ENCODE measurements at regions not wholly inside any gene's neighbourhood (a gene's known extent, or its start where the extent isn't known, plus 50 kb on each side); places are given as distances from the start of the nearest gene placed in this dataset.
"Not testable (repeated sequence)": the region's sequence is repeated elsewhere in the genome, so short reads cannot be mapped to it uniquely, and the experiment has no call there.

- TF ChIP-seq POLR2A (IDR thresholded peaks at IDR 0.05; ENCODE audit: low read depth, low read length) (no peak), POLR2AphosphoS5 (IDR thresholded peaks at IDR 0.05; ENCODE audit: low read depth, low read length) (no peak), TAF1 (IDR thresholded peaks at IDR 0.05; ENCODE audit: borderline replicate concordance, low read depth, low read length) (no peak)
- DNase-seq (ENCODE audit: insufficient read length): no peak
- FAIRE-seq: no peak
Observed at GRCh38 chr4:82104578-82104977, 269.2 kb downstream of the HNRNPD start.

GRCh38 chr4:82099928-82100579 lies 273.7 kb downstream of the HNRNPD start:
- no peak for FAIRE-seq
- DNase-seq (ENCODE audit: insufficient read length): no peak
- TF ChIP-seq POLR2A (IDR thresholded peaks at IDR 0.05; ENCODE audit: low read depth, low read length) (no peak), POLR2AphosphoS5 (IDR thresholded peaks at IDR 0.05; ENCODE audit: low read depth, low read length) (no peak), TAF1 (IDR thresholded peaks at IDR 0.05; ENCODE audit: borderline replicate concordance, low read depth, low read length) (no peak)

GRCh38 chr4:82097504-82097903 lies 276.3 kb downstream of the HNRNPD start:
- no peak for TF ChIP-seq POLR2A (IDR thresholded peaks at IDR 0.05; ENCODE audit: low read depth, low read length)
- no peak for FAIRE-seq

DNA sequence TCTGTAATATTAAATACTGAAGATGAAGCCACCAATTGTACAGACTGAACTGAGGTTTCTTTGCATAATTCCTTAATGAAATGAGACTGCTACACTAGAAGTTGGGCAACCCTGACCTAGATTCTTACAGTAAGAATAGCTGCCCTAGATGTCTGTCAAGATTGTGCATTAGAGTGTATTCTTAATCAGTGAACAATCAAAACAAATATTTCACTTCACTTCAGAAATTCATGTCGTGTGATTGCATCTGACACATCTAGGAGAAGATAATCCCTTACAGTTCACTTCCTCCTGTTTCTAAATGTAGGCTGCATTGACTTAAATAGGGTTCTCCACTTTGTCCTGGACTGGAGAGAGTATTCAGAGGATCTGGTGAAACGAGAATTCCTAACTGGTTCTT lies 283.1 kb downstream of the HNRNPD start:
- no peak for FAIRE-seq
- DNase-seq (ENCODE audit: insufficient read length): no peak
- TF ChIP-seq TAF1 (IDR thresholded peaks at IDR 0.05; ENCODE audit: borderline replicate concordance, low read depth, low read length): no peak

More at GRCh38 chr4:82097504-82097903, 276.3 kb downstream of the HNRNPD start:
- no peak for DNase-seq (ENCODE audit: insufficient read length)

DNA sequence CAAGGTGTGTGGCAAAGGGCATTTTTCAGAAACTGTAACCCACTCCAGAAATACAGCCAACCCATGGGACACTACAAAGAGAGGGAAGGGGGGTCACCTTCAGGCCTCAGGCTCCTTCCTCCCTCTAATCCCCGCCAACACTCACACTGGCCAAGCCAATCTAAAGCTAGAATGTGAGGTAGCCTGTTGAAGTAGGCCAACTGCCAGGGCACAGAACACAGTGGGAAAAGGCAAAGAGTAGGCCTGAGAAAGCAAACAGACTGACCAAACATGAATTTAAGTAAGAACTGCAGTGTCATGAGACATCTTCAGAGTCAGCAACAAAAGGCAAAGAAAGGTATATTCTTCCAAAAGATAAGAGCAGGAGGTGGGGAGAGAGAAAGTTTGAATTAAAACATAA lies 289.0 kb downstream of the HNRNPD start:
- FAIRE-seq: no peak
- no peak for DNase-seq (ENCODE audit: insufficient read length)
- TF ChIP-seq POLR2AphosphoS5 (IDR thresholded peaks at IDR 0.05; ENCODE audit: low read depth, low read length) (no peak), TAF1 (IDR thresholded peaks at IDR 0.05; ENCODE audit: borderline replicate concordance, low read depth, low read length) (no peak), POLR2A (IDR thresholded peaks at IDR 0.05; ENCODE audit: low read depth, low read length) (no peak)

DNA sequence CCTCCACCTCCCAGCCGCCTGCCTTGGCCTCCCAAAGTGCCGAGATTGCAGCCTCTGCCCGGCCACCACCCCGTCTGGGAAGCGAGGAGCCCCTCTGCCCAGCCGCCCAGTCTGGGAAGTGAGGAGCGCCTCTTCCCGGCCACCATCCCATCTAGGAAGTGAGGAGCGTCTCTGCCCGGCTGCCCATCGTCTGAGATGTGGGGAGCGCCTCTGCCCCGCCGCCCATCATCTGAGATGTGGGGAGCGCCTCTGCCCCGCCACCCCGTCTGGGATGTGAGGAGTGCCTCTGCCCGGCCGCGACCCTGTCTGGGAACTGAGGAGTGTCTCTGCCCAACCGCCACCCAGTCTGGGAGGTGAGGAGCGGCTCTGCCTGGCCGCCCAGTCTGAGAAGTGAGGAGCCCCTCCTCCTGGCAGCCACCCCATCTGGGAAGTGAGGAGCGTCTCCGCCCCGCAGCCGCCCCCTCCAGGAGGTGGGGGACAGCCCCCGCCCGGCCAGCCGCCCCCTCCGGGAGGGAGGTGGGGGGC lies 296.3 kb downstream of the HNRNPD start:
- FAIRE-seq; DNase-seq (ENCODE audit: insufficient read length): not testable (repeated sequence)

- DNase-seq (ENCODE audit: insufficient read length): no peak
- TF ChIP-seq POLR2AphosphoS5 (IDR thresholded peaks at IDR 0.05; ENCODE audit: low read depth, low read length) (no peak), TAF1 (IDR thresholded peaks at IDR 0.05; ENCODE audit: borderline replicate concordance, low read depth, low read length) (no peak), POLR2A (IDR thresholded peaks at IDR 0.05; ENCODE audit: low read depth, low read length) (no peak)
- FAIRE-seq: no peak
Observed at GRCh38 chr4:82076809-82077208, 297.0 kb downstream of the HNRNPD start.

DNA sequence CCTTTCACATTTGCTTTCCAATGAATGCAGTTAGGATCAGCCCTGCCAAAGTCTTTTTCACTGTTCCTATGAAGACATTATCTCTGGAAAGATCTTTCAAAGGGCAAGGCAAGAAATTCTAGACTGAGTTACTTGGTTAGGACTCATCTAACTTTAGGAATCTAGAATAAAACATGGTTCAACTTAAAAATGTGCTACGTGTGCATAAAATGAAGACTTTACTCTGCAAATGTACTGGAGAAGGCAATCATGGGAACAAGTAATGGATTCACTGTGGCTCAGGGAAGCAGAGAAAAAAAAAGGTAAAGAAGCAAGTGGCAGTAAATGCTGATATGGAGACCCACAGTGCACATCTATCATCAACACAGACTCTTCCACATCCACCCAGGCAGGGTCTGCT lies 297.4 kb downstream of the HNRNPD start:
- TF ChIP-seq POLR2A (IDR thresholded peaks at IDR 0.05; ENCODE audit: low read depth, low read length) (no peak), TAF1 (IDR thresholded peaks at IDR 0.05; ENCODE audit: borderline replicate concordance, low read depth, low read length) (no peak), POLR2AphosphoS5 (IDR thresholded peaks at IDR 0.05; ENCODE audit: low read depth, low read length) (no peak)
- FAIRE-seq (no peak), DNase-seq (ENCODE audit: insufficient read length) (no peak)

- FAIRE-seq (no peak), DNase-seq (ENCODE audit: insufficient read length) (no peak)
- TF ChIP-seq POLR2AphosphoS5 (IDR thresholded peaks at IDR 0.05; ENCODE audit: low read depth, low read length) (no peak), POLR2A (IDR thresholded peaks at IDR 0.05; ENCODE audit: low read depth, low read length) (no peak), TAF1 (IDR thresholded peaks at IDR 0.05; ENCODE audit: borderline replicate concordance, low read depth, low read length) (no peak)
Observed at GRCh38 chr4:82071951-82072350, 301.8 kb downstream of the HNRNPD start.

GRCh38 chr4:82069883-82070638 lies 303.7 kb downstream of the HNRNPD start:
- no peak for FAIRE-seq
- TF ChIP-seq POLR2AphosphoS5 (IDR thresholded peaks at IDR 0.05; ENCODE audit: low read depth, low read length): no peak
- TF ChIP-seq TAF1 (IDR thresholded peaks at IDR 0.05; ENCODE audit: borderline replicate concordance, low read depth, low read length): no peak
- no peak for TF ChIP-seq POLR2A (IDR thresholded peaks at IDR 0.05; ENCODE audit: low read depth, low read length)
- DNase-seq (ENCODE audit: insufficient read length): no peak

- DNase-seq (ENCODE audit: insufficient read length) (no peak), FAIRE-seq (no peak)
- TF ChIP-seq POLR2AphosphoS5 (IDR thresholded peaks at IDR 0.05; ENCODE audit: low read depth, low read length): no peak
- no peak for TF ChIP-seq TAF1 (IDR thresholded peaks at IDR 0.05; ENCODE audit: borderline replicate concordance, low read depth, low read length)
- no peak for TF ChIP-seq POLR2A (IDR thresholded peaks at IDR 0.05; ENCODE audit: low read depth, low read length)
Observed at GRCh38 chr4:82063017-82063416, 310.8 kb downstream of the HNRNPD start.

- DNase-seq (ENCODE audit: insufficient read length) (no peak), FAIRE-seq (no peak)
- TF ChIP-seq POLR2A (IDR thresholded peaks at IDR 0.05; ENCODE audit: low read depth, low read length) (no peak), TAF1 (IDR thresholded peaks at IDR 0.05; ENCODE audit: borderline replicate concordance, low read depth, low read length) (no peak), POLR2AphosphoS5 (IDR thresholded peaks at IDR 0.05; ENCODE audit: low read depth, low read length) (no peak)
Observed at GRCh38 chr4:82057990-82058544, 315.7 kb downstream of the HNRNPD start.
